ENCODE measurements at regions not wholly inside any gene's neighbourhood (a gene's known extent, or its start where the extent isn't known, plus 50 kb on each side); places are given as distances from the start of the nearest gene placed in this dataset.

- Histone ChIP-seq H3K36me3 (replicated peaks in 1 of 2) (no peaks in the 10 kb centered on the region), H3K4me3 (no peak overlapping the region), H3K4me1 (replicated peaks in 1 of 2) (no peaks in the 10 kb centered on the region), H3K27me3 (peaks cover 9% of the 10 kb centered on the region), H3K9me3 (replicated peaks in 1 of 3) (no peaks in the 10 kb centered on the region), H3K27ac (peak overlapping the region in 1 of 5 donors; percentile 18)
- WGBS, 4 donors: 41 to 68% (median 55%) methylated on average over 1 of the region's 1 CpG
- DNase-seq: peak in 2 of 7 donors; percentile 27 to 39
- TF ChIP-seq POLR2A (IDR thresholded peaks at IDR 0.05): no peak
- TF ChIP-seq, protein P1, sequence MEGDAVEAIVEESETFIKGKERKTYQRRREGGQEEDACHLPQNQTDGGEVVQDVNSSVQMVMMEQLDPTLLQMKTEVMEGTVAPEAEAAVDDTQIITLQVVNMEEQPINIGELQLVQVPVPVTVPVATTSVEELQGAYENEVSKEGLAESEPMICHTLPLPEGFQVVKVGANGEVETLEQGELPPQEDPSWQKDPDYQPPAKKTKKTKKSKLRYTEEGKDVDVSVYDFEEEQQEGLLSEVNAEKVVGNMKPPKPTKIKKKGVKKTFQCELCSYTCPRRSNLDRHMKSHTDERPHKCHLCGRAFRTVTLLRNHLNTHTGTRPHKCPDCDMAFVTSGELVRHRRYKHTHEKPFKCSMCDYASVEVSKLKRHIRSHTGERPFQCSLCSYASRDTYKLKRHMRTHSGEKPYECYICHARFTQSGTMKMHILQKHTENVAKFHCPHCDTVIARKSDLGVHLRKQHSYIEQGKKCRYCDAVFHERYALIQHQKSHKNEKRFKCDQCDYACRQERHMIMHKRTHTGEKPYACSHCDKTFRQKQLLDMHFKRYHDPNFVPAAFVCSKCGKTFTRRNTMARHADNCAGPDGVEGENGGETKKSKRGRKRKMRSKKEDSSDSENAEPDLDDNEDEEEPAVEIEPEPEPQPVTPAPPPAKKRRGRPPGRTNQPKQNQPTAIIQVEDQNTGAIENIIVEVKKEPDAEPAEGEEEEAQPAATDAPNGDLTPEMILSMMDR (IDR thresholded peaks at IDR 0.05): no peak
- intact Hi-C loops (cut with DNase I): no loop called here
These were observed 121.0 kb upstream of the DIAPH2 start for GRCh38 chrX:96563646-96564045.

DNA sequence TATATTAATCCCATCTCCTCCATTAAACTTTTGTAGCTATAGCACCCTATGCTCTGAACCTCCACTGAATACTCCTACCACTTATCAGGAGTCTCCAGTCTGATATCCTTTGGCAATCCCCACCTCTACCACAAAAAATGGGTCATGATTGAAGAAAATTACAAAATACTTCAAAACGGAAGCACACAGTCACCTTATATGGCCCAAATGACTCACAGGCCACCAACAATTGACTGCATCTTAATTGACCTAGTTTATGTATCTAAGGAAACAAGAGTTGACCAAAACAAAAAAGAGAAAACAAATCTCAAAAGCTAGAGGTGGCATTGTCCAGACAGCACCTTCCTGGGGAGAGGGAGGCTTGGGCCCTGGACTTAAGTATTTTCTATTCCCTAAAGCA is 120.0 kb upstream of the DIAPH2 start:
- no peaks in the 10 kb centered on the region for H3K36me3 ChIP-seq (replicated peaks in 1 of 2)
- DNase-seq: peak in 2 of 7 donors; percentile 17 to 19
- H3K4me3 ChIP-seq: no peak overlapping the region
- no peaks in the 10 kb centered on the region for H3K9me3 ChIP-seq (replicated peaks in 1 of 3)
- intact Hi-C loops (cut with DNase I): no loop called here
- H3K27me3 ChIP-seq: peaks cover 9% of the 10 kb centered on the region
- WGBS, 4 donors: 21 to 55% (median 42%) methylated on average over 1 of the region's 1 CpG
- TF ChIP-seq POLR2A (IDR thresholded peaks at IDR 0.05): no peak
- TF ChIP-seq, protein P1 (IDR thresholded peaks at IDR 0.05): no peak
- no peak overlapping the region for H3K27ac ChIP-seq
- no peaks in the 10 kb centered on the region for H3K4me1 ChIP-seq (replicated peaks in 1 of 2)

- intact Hi-C loops (cut with DNase I): no loop called here
- no peak overlapping the region for H3K4me3 ChIP-seq
- 85 to 93% (median 90%) methylated on average over 3 of the region's 3 CpGs for WGBS, 4 donors
- no peaks in the 10 kb centered on the region for H3K27me3 ChIP-seq
- no peaks in the 10 kb centered on the region for H3K9me3 ChIP-seq (replicated peaks in 1 of 3)
- no peaks in the 10 kb centered on the region for H3K36me3 ChIP-seq (replicated peaks in 1 of 2)
- H3K4me1 ChIP-seq (replicated peaks in 1 of 2): no peaks in the 10 kb centered on the region
- H3K27ac ChIP-seq: no peak overlapping the region
- TF ChIP-seq, protein P1 (IDR thresholded peaks at IDR 0.05): no peak
- TF ChIP-seq POLR2A (IDR thresholded peaks at IDR 0.05): no peak
- DNase-seq: no peak
These were observed 117.8 kb upstream of the DIAPH2 start for GRCh38 chrX:96566878-96567277.

DNA sequence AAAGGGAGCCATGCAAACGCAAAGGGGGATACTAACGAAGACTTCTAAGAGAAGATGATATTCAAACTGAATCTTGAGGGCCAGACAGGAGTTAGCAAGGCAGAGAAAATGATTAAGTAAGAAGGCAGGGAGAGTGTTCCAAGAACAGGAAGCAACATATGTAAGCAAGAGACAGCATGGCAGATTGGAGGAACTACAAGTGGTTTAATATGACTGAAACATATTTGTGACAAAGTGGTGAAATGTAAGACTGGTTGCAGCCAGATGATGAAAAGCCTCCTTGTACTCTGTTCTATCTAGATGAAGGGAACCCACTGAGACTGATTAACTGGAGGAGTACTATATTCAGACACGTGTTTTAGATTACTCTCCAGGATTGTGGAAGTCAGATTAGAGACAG is 116.6 kb upstream of the DIAPH2 start:
- H3K27me3 ChIP-seq: no peaks in the 10 kb centered on the region
- TF ChIP-seq POLR2A (IDR thresholded peaks at IDR 0.05): no peak
- H3K36me3 ChIP-seq (replicated peaks in 1 of 2): no peaks in the 10 kb centered on the region
- no peak overlapping the region for H3K27ac ChIP-seq
- no peak for DNase-seq
- 71 to 90% (median 80%) methylated on average over 3 of the region's 3 CpGs for WGBS, 4 donors
- no peaks in the 10 kb centered on the region for H3K4me1 ChIP-seq (replicated peaks in 1 of 2)
- no peaks in the 10 kb centered on the region for H3K9me3 ChIP-seq (replicated peaks in 1 of 3)
- intact Hi-C loops (cut with DNase I): no loop called here
- H3K4me3 ChIP-seq: no peak overlapping the region

- H3K36me3 ChIP-seq (replicated peaks in 1 of 2): no peaks in the 10 kb centered on the region
- intact Hi-C loops (cut with DNase I): no loop called here
These were observed 115.6 kb upstream of the DIAPH2 start for GRCh38 chrX:96569034-96569433.

More at GRCh38 chrX:96569034-96569433, 115.6 kb upstream of the DIAPH2 start:
- TF ChIP-seq, protein P1 (IDR thresholded peaks at IDR 0.05): no peak
- TF ChIP-seq POLR2A (IDR thresholded peaks at IDR 0.05): no peak
- Histone ChIP-seq H3K4me3 (no peak overlapping the region), H3K27me3 (no peaks in the 10 kb centered on the region), H3K27ac (no peak overlapping the region), H3K4me1 (replicated peaks in 1 of 2) (no peaks in the 10 kb centered on the region), H3K9me3 (replicated peaks in 1 of 3) (no peaks in the 10 kb centered on the region)
- DNase-seq: no peak
- WGBS, 4 donors: 84 to 91% (median 91%) methylated on average over 3 of the region's 3 CpGs
